A549 (cell line): ENCODE measurements at regions not wholly inside any gene's neighbourhood (a gene's known extent, or its start where the extent isn't known, plus 50 kb on each side); places are given as distances from the start of the nearest gene placed in this dataset.
"Not testable (repeated sequence)": the region's sequence is repeated elsewhere in the genome, so short reads cannot be mapped to it uniquely, and the experiment has no call there.

ENCODE experiments used
- FOSL2 ChIP-seq, 2 experiments: fragments of 450-650 bp in 1 of 2; fragments of >200 bp in 1 of 2; sonication (Bioruptor Twin) in 1 of 2; formaldehyde crosslinking; IDR thresholded peaks; 2 replicates each; pipeline versions ENCODE4 v1.5.0 to v1.6.1; 2016 to 2020; ENCODE audit warnings: mild to moderate bottlenecking in 1 of 2, moderate library complexity in 1 of 2
- JUNB ChIP-seq: fragments of >200 bp; sonication (Bioruptor Twin); formaldehyde crosslinking; IDR thresholded peaks from 2 replicates; pipeline ENCODE4 v1.6.1; 2016
- NFE2L2 ChIP-seq: fragments of 150-350 bp; conservative IDR thresholded peaks from 2 replicates; pipeline ENCODE4 v1.6.1; 2014; ENCODE audit warnings: low read length
- PHF8 ChIP-seq: fragments of 200-600 bp; sonication (generic); IDR thresholded peaks from 2 replicates; pipeline ENCODE4 v1.6.1; 2016; ENCODE audit warnings: low read depth, mild to moderate bottlenecking, antibody characterized with exemption, moderate library complexity, borderline replicate concordance
- POLR2A ChIP-seq: IDR thresholded peaks from 2 replicates; pipeline ENCODE4 v1.6.1; 2012; ENCODE audit warnings: mild to moderate bottlenecking, low read length
- POLR2AphosphoS2 ChIP-seq: conservative IDR thresholded peaks from 2 replicates; pipeline ENCODE4 v1.6.1; 2012; ENCODE audit warnings: low read length, improper control_type of control experiment, inconsistent platforms
- RCOR1 ChIP-seq: fragments of 150-350 bp; IDR thresholded peaks from 2 replicates; pipeline ENCODE4 v1.6.1; 2014; ENCODE audit warnings: antibody characterized with exemption, low read length, low read depth
- ZFP36 ChIP-seq: fragments of 450-650 bp; IDR thresholded peaks from 2 replicates; pipeline ENCODE4 v1.6.1; 2014; ENCODE audit warnings: borderline replicate concordance; ENCODE audit not compliant: partially characterized antibody
- TF ChIP-seq, protein P1 (sequence below): fragments of >200 bp; sonication (Bioruptor Twin); formaldehyde crosslinking; IDR thresholded peaks from 3 replicates; pipeline ENCODE4 v1.5.1; 2016
- TF ChIP-seq, protein P2 (sequence below): IDR thresholded peaks from 2 replicates; pipeline ENCODE4 v1.6.1; 2012
- TF ChIP-seq, protein P3 (sequence below): IDR thresholded peaks from 2 replicates; pipeline ENCODE4 v1.6.1; 2012

DNA sequence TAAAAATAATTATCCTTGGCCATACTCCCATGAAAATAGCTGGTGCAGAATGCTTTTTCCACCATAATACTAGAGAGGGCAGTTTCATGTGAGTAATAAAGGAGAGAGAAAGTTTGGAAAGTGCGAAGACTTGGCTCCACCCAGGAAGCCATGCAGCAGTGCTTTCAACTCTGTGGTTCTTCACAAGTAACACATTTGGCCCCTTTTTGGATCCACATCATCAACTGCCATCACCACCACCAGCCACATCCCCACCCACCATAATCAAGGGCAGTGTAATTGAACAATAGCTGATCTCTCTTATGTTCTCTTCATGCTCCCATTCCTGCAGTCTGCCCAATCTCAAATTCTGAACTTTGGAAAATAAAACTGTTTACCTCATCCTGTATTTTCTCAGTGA, 637.3 kb downstream of the RPIA start:
- TF ChIP-seq ZFP36; FOSL2 (IDR thresholded peaks at IDR 0.05); FOSL2 (CRISPR knock-in tag; IDR thresholded peaks at IDR 0.05); RCOR1; NFE2L2; POLR2AphosphoS2; PHF8; JUNB; POLR2A: not testable (repeated sequence)
- TF ChIP-seq, protein P1, sequence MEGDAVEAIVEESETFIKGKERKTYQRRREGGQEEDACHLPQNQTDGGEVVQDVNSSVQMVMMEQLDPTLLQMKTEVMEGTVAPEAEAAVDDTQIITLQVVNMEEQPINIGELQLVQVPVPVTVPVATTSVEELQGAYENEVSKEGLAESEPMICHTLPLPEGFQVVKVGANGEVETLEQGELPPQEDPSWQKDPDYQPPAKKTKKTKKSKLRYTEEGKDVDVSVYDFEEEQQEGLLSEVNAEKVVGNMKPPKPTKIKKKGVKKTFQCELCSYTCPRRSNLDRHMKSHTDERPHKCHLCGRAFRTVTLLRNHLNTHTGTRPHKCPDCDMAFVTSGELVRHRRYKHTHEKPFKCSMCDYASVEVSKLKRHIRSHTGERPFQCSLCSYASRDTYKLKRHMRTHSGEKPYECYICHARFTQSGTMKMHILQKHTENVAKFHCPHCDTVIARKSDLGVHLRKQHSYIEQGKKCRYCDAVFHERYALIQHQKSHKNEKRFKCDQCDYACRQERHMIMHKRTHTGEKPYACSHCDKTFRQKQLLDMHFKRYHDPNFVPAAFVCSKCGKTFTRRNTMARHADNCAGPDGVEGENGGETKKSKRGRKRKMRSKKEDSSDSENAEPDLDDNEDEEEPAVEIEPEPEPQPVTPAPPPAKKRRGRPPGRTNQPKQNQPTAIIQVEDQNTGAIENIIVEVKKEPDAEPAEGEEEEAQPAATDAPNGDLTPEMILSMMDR: not testable (repeated sequence)
- TF ChIP-seq, protein P2, sequence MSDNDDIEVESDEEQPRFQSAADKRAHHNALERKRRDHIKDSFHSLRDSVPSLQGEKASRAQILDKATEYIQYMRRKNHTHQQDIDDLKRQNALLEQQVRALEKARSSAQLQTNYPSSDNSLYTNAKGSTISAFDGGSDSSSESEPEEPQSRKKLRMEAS: not testable (repeated sequence)
- TF ChIP-seq, protein P3, sequence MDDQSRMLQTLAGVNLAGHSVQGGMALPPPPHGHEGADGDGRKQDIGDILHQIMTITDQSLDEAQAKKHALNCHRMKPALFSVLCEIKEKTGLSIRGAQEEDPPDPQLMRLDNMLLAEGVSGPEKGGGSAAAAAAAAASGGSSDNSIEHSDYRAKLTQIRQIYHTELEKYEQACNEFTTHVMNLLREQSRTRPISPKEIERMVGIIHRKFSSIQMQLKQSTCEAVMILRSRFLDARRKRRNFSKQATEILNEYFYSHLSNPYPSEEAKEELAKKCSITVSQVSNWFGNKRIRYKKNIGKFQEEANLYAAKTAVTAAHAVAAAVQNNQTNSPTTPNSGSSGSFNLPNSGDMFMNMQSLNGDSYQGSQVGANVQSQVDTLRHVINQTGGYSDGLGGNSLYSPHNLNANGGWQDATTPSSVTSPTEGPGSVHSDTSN: not testable (repeated sequence)
